WTC11 (cell line): ENCODE measurements at regions not wholly inside any gene's neighbourhood (a gene's known extent, or its start where the extent isn't known, plus 50 kb on each side); places are given as distances from the start of the nearest gene placed in this dataset.

Experiments used
- ATAC-seq: fragments of 200-7000 bp; cut with Tn5 transposase; 2 replicates; pipeline ENCODE4 v1.10.0; 2021; ENCODE audit warnings: mild to moderate bottlenecking, moderate library complexity
- CTCF ChIA-PET: fragments of 300-600 bp; sonication (Branson Sonifier 250); formaldehyde crosslinking; loops from one replicate; lab custom pipeline; 2021; ENCODE audit warnings: antibody characterized with exemption; lab: Charles Lee
- POLR2A ChIA-PET: fragments of 350-600 bp; sonication (Branson Sonifier 250); formaldehyde crosslinking; loops from one replicate; lab custom pipeline; 2021; ENCODE audit warnings: antibody characterized with exemption; lab: Charles Lee
- DNase-seq: peaks from one replicate; pipeline ENCODE4 v3.0.0; 2021; ENCODE audit warnings: low spot score
- H3K27ac Mint-ChIP-seq: 2 replicates; pipeline ENCODE4 v1.8.0; 2021; ENCODE audit warnings: mixed read lengths
- H3K27me3 Mint-ChIP-seq: 2 replicates; pipeline ENCODE4 v1.8.0; 2021; ENCODE audit warnings: low read depth, mild to moderate bottlenecking, moderate library complexity, mixed read lengths
- H3K36me3 Mint-ChIP-seq: 2 replicates; pipeline ENCODE4 v1.8.0; 2021; ENCODE audit warnings: mixed read lengths
- H3K4me1 Mint-ChIP-seq: 2 replicates; pipeline ENCODE4 v1.8.0; 2022; ENCODE audit warnings: mixed read lengths
- H3K4me3 Mint-ChIP-seq: 2 replicates; pipeline ENCODE4 v1.8.0; 2021; ENCODE audit warnings: mild to moderate bottlenecking, moderate library complexity, mixed read lengths
- H3K9me3 Mint-ChIP-seq: 2 replicates; pipeline ENCODE4 v1.8.0; 2021; ENCODE audit warnings: mixed read lengths
- ATF6 ChIP-seq: sonication (generic); formaldehyde crosslinking; IDR thresholded peaks from 2 replicates; pipeline ENCODE4 v1.8.1; 2023; ENCODE audit warnings: mild to moderate bottlenecking, missing genetic modification reagents
- CREB1 ChIP-seq: sonication (generic); formaldehyde crosslinking; IDR thresholded peaks from 2 replicates; pipeline ENCODE4 v1.8.0; 2023; ENCODE audit warnings: mild to moderate bottlenecking, missing genetic modification reagents
- E2F1 ChIP-seq: sonication (generic); formaldehyde crosslinking; IDR thresholded peaks from 2 replicates; pipeline ENCODE4 v1.8.0; 2022; ENCODE audit warnings: mild to moderate bottlenecking, missing genetic modification reagents
- ELF4 ChIP-seq: sonication (generic); formaldehyde crosslinking; IDR thresholded peaks from 2 replicates; pipeline ENCODE4 v1.8.1; 2022; ENCODE audit warnings: low read depth, mild to moderate bottlenecking, moderate library complexity, missing genetic modification reagents
- ERG ChIP-seq: fragments of 250-450 bp; sonication (Bioruptor Pico); IDR thresholded peaks from 2 replicates; pipeline ENCODE4 v1.8.0; 2021; ENCODE audit warnings: mild to moderate bottlenecking
- ETV6 ChIP-seq: sonication (generic); formaldehyde crosslinking; IDR thresholded peaks from 2 replicates; pipeline ENCODE4 v1.8.1; 2022; ENCODE audit warnings: mild to moderate bottlenecking, missing genetic modification reagents
- FOXP4 ChIP-seq: sonication (generic); formaldehyde crosslinking; IDR thresholded peaks from 2 replicates; pipeline ENCODE4 v1.8.0; 2022; ENCODE audit warnings: mild to moderate bottlenecking, missing genetic modification reagents
- GTF2I ChIP-seq: fragments of 250-450 bp; sonication (Bioruptor Pico); conservative IDR thresholded peaks from 2 replicates; pipeline ENCODE4 v1.4.0; 2021; ENCODE audit warnings: mild to moderate bottlenecking
- HMGA2 ChIP-seq: fragments of 250-450 bp; sonication (Bioruptor Pico); IDR thresholded peaks from 2 replicates; pipeline ENCODE4 v1.4.0; 2021; ENCODE audit warnings: mild to moderate bottlenecking, moderate library complexity
- MLX ChIP-seq: sonication (generic); formaldehyde crosslinking; IDR thresholded peaks from 2 replicates; pipeline ENCODE4 v1.8.1; 2023; ENCODE audit warnings: mild to moderate bottlenecking, missing genetic modification reagents, moderate library complexity
- NFATC4 ChIP-seq: fragments of 250-450 bp; sonication (Bioruptor Pico); IDR thresholded peaks from 2 replicates; pipeline ENCODE4 v1.9.0; 2021; ENCODE audit warnings: mild to moderate bottlenecking
- NFE2L1 ChIP-seq: sonication (generic); formaldehyde crosslinking; IDR thresholded peaks from 2 replicates; pipeline ENCODE4 v1.8.1; 2023; ENCODE audit warnings: missing genetic modification reagents
- NR2C2 ChIP-seq: sonication (generic); formaldehyde crosslinking; IDR thresholded peaks from 2 replicates; pipeline ENCODE4 v1.8.0; 2022; ENCODE audit warnings: mild to moderate bottlenecking, missing genetic modification reagents
- NR3C1 ChIP-seq: sonication (generic); formaldehyde crosslinking; conservative IDR thresholded peaks from 2 replicates; pipeline ENCODE4 v1.8.1; 2023; ENCODE audit warnings: low read depth, mild to moderate bottlenecking, missing genetic modification reagents
- PREB ChIP-seq: sonication (generic); formaldehyde crosslinking; IDR thresholded peaks from 2 replicates; pipeline ENCODE4 v1.8.1; 2022; ENCODE audit warnings: mild to moderate bottlenecking, missing genetic modification reagents, moderate library complexity, borderline replicate concordance
- SMAD4 ChIP-seq: sonication (generic); formaldehyde crosslinking; IDR thresholded peaks from 2 replicates; pipeline ENCODE4 v1.8.0; 2022; ENCODE audit warnings: mild to moderate bottlenecking, missing genetic modification reagents
- SOX15 ChIP-seq: fragments of 250-450 bp; sonication (Bioruptor Pico); IDR thresholded peaks from 2 replicates; pipeline ENCODE4 v1.9.0; 2021; ENCODE audit warnings: mild to moderate bottlenecking
- TCF7 ChIP-seq: sonication (generic); formaldehyde crosslinking; IDR thresholded peaks from 2 replicates; pipeline ENCODE4 v1.8.0; 2022; ENCODE audit warnings: mild to moderate bottlenecking, low read depth, missing genetic modification reagents, moderate library complexity
- TEAD1 ChIP-seq: sonication (generic); formaldehyde crosslinking; IDR thresholded peaks from 2 replicates; pipeline ENCODE4 v1.8.0; 2022; ENCODE audit warnings: mild to moderate bottlenecking, missing genetic modification reagents
- TEAD4 ChIP-seq: sonication (generic); formaldehyde crosslinking; IDR thresholded peaks from 2 replicates; pipeline ENCODE4 v1.8.0; 2022; ENCODE audit warnings: mild to moderate bottlenecking, missing genetic modification reagents
- USF1 ChIP-seq: sonication (generic); formaldehyde crosslinking; IDR thresholded peaks from 2 replicates; pipeline ENCODE4 v1.8.0; 2022; ENCODE audit warnings: mild to moderate bottlenecking, missing genetic modification reagents
- ZNF121 ChIP-seq: sonication (generic); formaldehyde crosslinking; IDR thresholded peaks from 2 replicates; pipeline ENCODE4 v1.8.0; 2023; ENCODE audit warnings: missing genetic modification reagents
- ZNF219 ChIP-seq: sonication (generic); formaldehyde crosslinking; IDR thresholded peaks from 2 replicates; pipeline ENCODE4 v1.8.0; 2023; ENCODE audit warnings: missing genetic modification reagents, mild to moderate bottlenecking, borderline replicate concordance
- ZNF416 ChIP-seq: fragments of 250-450 bp; sonication (Bioruptor Pico); IDR thresholded peaks from 2 replicates; pipeline ENCODE4 v1.9.0; 2021; ENCODE audit warnings: mild to moderate bottlenecking, inconsistent platforms
- ZNF423 ChIP-seq: fragments of 250-450 bp; sonication (Bioruptor Pico); IDR thresholded peaks from 2 replicates; pipeline ENCODE4 v2.1.2; 2022; ENCODE audit warnings: mild to moderate bottlenecking, moderate library complexity
- TF ChIP-seq, protein P1 (sequence below): sonication (generic); formaldehyde crosslinking; IDR thresholded peaks from 2 replicates; pipeline ENCODE4 v1.8.1; 2022; ENCODE audit warnings: low read depth, mild to moderate bottlenecking, moderate library complexity, missing genetic modification reagents, borderline replicate concordance

DNA sequence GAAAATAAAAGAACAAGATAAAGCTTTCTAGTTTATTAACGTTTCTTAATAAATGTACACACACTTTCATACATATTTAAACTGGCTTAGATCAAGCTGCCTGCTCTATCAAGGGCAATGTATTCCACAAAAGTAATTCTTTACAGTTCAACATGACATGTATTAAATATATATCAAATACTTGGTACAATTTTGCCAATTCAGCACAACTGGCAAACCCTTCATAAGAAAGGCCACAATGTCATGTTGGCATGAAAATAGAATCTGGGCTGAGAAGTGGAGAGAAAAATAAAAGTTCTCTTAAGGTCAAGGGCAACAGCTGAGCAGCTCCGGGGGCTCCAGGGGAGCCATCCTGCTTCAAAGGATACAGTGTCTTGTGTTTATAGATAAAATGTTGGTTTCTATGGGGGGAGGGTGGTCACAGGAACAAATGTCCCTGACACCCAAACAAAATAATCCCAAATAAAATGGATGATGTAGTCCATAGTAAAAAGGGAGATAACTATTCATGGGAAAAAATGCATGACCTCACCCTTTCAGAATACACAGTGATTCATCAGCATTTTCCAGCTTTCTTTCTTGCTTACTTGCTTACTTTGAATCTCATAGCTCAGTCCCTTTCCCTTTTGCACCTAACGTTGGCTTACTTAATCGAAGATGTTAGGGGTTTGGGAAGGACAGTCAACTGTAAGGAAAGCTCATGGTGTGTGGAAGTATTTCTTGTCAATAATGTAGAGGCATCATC, 494.9 kb downstream of the NYAP2 start (continued):
- no peak for TF ChIP-seq NFE2L1 (CRISPR knock-in tag)
- TF ChIP-seq GTF2I: no peak
- no peak for TF ChIP-seq SOX15 (CRISPR knock-in tag)
- TF ChIP-seq ZNF121 (CRISPR knock-in tag): no peak
- TF ChIP-seq TEAD1: no peak
- TF ChIP-seq, protein P1, sequence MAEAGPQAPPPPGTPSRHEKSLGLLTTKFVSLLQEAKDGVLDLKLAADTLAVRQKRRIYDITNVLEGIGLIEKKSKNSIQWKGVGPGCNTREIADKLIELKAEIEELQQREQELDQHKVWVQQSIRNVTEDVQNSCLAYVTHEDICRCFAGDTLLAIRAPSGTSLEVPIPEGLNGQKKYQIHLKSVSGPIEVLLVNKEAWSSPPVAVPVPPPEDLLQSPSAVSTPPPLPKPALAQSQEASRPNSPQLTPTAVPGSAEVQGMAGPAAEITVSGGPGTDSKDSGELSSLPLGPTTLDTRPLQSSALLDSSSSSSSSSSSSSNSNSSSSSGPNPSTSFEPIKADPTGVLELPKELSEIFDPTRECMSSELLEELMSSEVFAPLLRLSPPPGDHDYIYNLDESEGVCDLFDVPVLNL (CRISPR knock-in tag): no peak
- no peak for TF ChIP-seq USF1 (CRISPR knock-in tag)
- no peak for TF ChIP-seq ETV6
- TF ChIP-seq ZNF219: no peak

GRCh38 chr2:225893151-225893550, 493.6 kb downstream of the NYAP2 start:
- no peak for ATAC-seq
- no peak for DNase-seq
- ChIA-PET POLR2A (no interaction called here), CTCF (no interaction called here)
- Mint-ChIP-seq H3K9me3 (no peaks in the 10 kb centered on the region), H3K36me3 (no peaks in the 10 kb centered on the region), H3K27ac (no peak overlapping the region), H3K4me3 (no peak overlapping the region), H3K27me3 (no peaks in the 10 kb centered on the region), H3K4me1 (no peaks in the 10 kb centered on the region)
- TF ChIP-seq ERG (CRISPR knock-in tag): no peak
- TF ChIP-seq FOXP4 (CRISPR knock-in tag): no peak
- no peak for TF ChIP-seq E2F1
- no peak for TF ChIP-seq SOX15 (CRISPR knock-in tag)
- no peak for TF ChIP-seq USF1 (CRISPR knock-in tag)
- TF ChIP-seq ZNF416 (CRISPR knock-in tag): no peak
- TF ChIP-seq CREB1 (CRISPR knock-in tag): no peak
- TF ChIP-seq NR3C1 (CRISPR knock-in tag): no peak
- TF ChIP-seq SMAD4 (CRISPR knock-in tag): no peak
- TF ChIP-seq ZNF423 (CRISPR knock-in tag): no peak
- TF ChIP-seq ATF6 (CRISPR knock-in tag): no peak
- TF ChIP-seq NR2C2 (CRISPR knock-in tag): no peak
- TF ChIP-seq MLX (CRISPR knock-in tag): no peak
- no peak for TF ChIP-seq TEAD4 (CRISPR knock-in tag)
- TF ChIP-seq PREB (CRISPR knock-in tag): no peak
- TF ChIP-seq HMGA2 (CRISPR knock-in tag): no peak
- TF ChIP-seq NFATC4 (CRISPR knock-in tag): no peak
- no peak for TF ChIP-seq TCF7 (CRISPR knock-in tag)
- no peak for TF ChIP-seq ELF4 (CRISPR knock-in tag)
